Hematopoietic multipotent progenitor cell treated with erythropoietin and hydrocortisone succinate and interleukin-3 and kit ligand, for 8 days (in vitro differentiated cells): ENCODE measurements at regions not wholly inside any gene's neighbourhood (a gene's known extent, or its start where the extent isn't known, plus 50 kb on each side); places are given as distances from the start of the nearest gene placed in this dataset.

Source experiments
- DNase-seq: peaks from one replicate; pipeline ENCODE4 v3.0.0-alpha.2; 2015

DNA sequence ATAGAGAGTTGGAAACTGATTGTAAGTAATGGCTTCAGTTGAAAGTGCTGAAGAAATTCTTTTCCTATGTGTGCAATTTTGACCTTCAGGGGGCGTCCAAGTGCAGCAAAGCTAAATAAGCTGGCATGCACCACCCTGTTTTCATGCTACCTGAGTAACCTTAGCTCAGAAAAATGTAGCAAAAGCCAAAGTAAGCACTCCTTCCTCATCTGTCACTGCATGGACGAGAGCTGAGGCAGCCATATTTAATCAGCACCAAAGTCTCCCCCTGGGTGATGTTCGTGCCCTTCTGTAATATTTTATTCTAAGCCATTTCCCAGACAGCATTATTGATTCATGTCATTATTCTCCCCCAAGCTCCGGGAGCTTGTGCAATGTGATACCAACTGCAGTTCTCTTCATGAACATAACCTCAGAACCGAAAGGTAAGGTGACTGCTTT lies 123.1 kb downstream of the RPS12 start:
- DNase-seq = peak; percentile 47

DNA sequence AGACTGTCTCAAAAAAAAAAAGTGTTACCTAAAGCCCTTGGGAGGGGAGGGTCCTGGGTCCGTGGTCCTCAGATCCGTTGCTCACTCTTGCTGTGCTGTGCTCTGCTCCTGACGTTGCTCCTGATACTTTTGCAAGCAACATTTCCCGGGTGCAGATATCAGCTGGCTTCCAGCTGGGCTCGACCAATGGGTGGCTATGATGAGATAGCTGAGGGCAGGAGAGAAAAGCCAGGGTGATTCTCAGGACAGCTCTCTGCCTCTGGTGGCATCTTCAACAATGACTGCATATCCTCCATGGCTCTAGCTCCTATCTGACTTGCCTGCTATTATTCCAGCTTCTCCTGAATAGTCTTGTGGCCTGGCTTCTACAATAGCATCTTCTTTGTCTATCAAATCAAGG lies 134.5 kb downstream of the RPS12 start:
- DNase-seq = no peak

- DNase-seq = no peak
These were observed 136.2 kb downstream of the RPS12 start for GRCh38 chr6:132950566-132950965.

GRCh38 chr6:132952031-132952867 lies 137.9 kb downstream of the RPS12 start:
- no peak for DNase-seq

- DNase-seq = no peak
These were observed 138.6 kb downstream of the RPS12 start for GRCh38 chr6:132952986-132953385.

GRCh38 chr6:132954222-132954621 lies 139.9 kb downstream of the RPS12 start:
- no peak for DNase-seq

GRCh38 chr6:132954936-132955335 lies 140.6 kb downstream of the RPS12 start:
- no peak for DNase-seq

DNA sequence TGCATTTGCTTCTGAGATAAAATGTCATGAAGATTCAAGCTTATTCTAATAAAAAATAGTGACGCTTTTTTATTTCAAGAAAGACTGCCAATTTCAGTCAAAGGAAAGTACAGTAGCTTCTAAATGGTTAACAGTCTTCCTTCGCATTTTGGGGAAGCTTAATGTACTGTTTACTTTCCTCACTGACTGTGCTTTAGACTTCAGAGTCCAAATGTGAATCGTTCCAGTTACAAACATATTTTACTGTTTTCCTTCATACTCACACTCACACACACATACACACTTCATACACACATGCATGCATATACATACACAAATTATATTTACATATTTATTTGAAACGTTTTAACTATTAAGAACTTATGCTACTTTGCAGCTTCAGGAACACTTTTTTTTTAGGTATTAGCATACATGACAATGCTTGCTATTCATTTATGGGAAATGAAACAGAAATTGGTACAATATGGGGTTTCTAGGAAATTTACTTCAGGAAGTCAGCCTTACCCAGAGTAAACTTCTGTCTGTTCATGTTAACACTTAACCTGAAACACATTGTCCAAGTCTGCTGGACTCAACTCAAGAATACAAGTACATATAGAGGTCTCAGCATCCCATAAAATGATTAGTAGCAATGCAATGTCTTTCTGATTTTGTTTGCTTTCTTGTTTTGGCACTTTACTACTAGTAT lies 145.4 kb downstream of the RPS12 start:
- no peak for DNase-seq

DNA sequence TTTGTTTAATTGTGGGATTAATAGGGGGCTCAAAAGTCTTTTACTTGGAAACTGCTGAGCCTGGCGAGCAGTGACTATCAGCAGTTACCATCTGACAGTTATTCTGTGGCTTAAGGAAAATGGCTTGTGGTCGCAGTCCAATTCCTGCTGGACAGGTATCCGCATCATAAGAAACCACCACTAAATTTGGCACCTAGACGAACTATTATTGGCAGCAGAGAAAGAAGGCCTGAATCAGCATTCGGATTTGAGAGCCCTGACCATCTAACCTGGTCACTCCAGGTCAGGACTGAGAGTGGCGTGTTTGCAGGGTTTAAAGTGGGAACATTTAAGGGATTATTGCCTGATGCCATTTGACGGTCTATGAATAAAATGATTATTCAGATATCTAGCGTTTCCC lies 146.4 kb downstream of the RPS12 start:
- DNase-seq = no peak

DNA sequence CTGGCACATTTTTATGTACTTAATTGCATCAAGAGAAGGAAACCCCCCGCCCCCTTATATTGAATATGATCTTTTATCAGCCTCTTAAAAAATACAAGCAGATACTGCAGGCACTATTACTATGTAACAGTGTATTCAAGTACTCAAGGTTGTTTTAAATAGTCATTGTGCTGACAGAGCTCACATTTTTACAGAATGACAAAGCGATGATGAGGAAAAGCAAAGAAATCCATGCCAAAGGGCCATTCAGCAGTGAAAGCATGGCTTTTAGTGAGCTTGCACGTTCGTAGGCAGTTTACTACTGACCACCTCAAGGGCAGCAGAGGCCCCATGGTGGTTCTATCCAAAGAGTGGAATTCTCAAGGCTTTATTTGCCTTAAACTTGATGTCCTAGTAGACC lies 146.8 kb downstream of the RPS12 start:
- DNase-seq = no peak

GRCh38 chr6:132961610-132962009 lies 147.2 kb downstream of the RPS12 start:
- DNase-seq = peak; percentile 13

DNA sequence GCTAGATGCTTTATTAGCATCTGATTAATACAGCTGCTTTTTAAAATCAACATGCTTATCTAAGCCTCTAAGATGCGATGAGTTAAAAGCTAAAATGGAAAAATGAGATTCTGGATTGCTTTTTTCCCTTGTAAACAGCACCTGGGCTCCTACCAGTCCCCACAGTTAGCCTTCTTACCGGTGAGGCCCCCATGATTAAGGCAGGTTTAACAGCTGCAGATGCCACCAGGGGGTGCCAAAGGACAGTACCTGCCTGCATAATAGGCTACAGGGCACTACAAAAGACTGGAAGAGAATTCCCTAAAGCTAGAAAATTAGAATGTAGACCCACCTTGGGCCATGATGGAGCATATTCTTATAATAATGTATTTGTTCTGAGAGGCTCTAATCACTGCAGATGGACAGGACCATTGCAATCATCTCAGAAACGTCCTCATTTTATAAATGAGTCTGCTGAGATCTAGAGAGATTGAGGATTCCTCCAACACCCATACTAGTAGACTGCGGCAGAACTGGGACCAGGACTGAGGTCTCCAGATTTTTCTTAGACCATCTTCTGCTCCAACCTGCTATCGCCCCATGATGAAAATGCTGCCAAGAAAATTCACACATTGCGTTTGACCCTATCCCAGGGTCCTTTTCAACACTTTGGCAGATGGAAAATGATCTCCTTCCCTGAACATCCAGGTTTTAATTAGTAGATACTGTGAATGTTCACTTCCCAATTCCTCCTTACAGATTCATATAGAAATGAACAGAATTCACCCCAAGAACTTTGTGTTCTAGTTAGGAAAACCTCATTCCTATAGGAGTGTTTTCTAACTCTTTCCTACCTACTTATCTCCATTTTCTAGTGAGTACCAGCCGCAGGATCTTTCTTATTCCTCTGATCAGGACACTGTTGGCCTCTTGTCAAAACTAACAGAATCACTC lies 148.8 kb downstream of the RPS12 start:
- peak; percentile 73 for DNase-seq

DNA sequence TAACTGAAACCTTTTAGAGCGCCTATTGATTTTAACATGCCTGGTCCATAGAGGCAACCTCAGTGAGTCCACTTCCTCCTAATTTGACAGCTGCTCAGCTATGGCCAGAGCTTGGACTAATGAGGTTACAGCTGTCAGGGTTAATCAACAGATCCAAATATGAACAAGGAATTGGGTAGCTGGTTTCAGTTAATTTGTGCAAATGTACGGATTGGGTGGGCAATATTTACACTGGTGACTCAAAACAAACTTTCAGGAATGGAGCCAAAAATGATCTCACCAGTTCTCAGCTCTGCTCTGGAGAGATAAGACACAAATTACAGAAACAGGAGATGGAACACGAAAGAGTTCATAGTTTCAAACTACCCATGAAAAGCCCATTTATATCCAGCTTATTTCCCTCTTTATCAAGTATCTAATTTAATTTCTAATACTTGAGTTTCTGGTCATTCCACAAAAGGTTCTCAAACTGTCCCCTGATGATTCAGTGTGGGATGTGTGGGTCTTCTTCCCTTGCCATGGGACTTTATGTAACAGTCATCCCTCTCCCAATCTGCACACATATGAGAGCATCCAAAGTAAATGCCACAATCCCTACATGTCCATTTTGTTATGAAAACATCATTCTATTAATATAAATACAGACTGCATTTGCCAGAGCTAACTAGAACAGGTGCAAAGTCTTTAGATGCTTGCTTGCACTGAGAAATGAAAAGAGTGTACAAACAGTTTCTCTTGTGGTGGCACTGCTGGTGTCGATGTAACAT lies 149.9 kb downstream of the RPS12 start:
- peak; percentile 88 for DNase-seq

- DNase-seq = peak; percentile 18
These were observed 150.6 kb downstream of the RPS12 start for GRCh38 chr6:132964868-132965382.

- no peak for DNase-seq
These were observed 153.5 kb downstream of the RPS12 start for GRCh38 chr6:132967871-132968270.

DNA sequence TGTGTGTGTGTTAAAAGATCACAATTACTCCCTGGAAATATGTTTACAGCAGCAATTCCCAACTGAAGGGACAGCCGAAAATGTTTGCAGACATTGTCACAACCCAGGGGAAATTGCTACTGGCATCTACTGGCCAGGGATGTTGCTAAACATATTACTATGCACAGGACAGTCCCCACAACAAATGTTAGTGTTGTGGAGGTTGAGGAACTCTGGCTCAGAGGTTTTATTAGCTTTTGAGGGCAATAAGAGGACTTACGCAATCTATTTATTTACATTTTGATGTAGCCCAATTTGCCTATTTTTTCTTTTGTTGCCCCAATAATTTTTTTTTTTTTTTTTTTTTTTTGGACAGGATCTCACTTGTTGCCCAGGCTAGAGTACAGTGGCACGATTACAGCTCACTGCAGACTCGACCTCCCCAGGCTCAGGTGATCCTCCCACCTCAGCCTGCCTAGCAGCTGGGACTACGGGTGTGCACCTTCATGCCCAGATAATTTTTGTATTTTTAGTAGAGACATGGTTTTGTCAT lies 154.1 kb downstream of the RPS12 start:
- DNase-seq = no peak

GRCh38 chr6:132969196-132969595 lies 154.8 kb downstream of the RPS12 start:
- DNase-seq = no peak

GRCh38 chr6:132971676-132972075 lies 157.3 kb downstream of the RPS12 start:
- DNase-seq = no peak

DNA sequence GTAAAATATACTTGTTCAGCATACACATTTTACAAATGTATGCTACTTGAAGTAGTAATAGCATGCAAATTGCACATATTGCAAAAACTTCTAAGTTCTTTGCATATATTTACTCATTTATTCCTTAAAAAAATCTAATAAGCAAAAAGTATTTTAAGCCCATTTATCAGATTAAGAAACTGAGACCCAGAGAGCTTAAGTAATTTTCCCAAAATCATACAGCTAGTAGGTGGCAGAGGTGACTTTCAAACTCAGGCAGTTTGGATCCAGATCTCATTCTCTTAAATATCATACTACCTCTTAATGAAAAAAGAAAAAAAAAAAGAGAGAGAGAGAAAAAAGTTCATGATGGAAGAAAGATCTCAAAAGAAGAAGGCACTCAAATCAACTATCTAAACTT lies 157.9 kb downstream of the RPS12 start:
- no peak for DNase-seq

GRCh38 chr6:132972971-132973370 lies 158.6 kb downstream of the RPS12 start:
- no peak for DNase-seq

GRCh38 chr6:132973514-132973993 lies 159.2 kb downstream of the RPS12 start:
- no peak for DNase-seq

DNA sequence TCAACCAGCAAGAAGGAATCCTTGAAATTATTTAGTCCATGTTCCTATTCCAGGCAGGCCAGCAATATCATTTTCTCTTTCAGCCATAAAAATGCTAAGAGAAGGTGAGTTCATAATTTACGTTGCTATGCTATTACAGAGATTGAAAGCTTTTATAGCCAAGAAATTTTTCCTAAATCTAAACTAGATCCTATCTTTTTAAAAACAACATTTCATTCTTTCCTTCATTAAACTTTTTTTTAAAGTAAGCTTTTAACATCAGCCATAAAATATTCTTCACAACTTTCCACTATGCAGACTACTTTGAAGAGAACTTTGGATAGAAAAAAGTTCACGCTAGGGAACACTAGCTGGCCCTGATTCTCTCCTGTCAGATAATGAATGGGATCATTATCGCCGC lies 159.8 kb downstream of the RPS12 start:
- DNase-seq = no peak
